ENCODE measurements at regions not wholly inside any gene's neighbourhood (a gene's known extent, or its start where the extent isn't known, plus 50 kb on each side); places are given as distances from the start of the nearest gene placed in this dataset.

DNA sequence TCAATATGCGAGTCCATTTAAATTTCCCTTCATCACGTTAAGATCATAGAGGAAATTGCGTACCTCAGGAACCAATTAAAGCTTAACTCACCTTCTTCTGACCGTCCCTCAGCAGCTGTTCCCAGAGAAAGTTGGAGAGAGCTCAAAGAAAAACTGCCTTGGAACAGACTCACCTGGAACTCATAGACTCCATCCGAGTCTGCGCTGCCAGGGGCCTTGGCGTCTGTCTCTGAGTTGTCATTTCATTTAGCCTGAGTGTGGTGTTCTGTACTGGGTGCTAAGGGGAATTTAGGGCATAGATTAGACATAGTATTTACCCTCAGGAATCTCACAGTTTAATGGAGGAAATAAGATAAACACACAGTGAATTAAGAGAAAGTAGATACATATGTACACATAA lies 892.7 kb downstream of the TLE1 start:
- H3K4me3 ChIP-seq (ENCODE audit: low read length), result no peak overlapping the region
- peaks cover 40% of the 10 kb centered on the region for H3K4me1 ChIP-seq (ENCODE audit: insufficient read depth, low read length)
- peaks cover 4% of the 10 kb centered on the region for H3K9me3 ChIP-seq (ENCODE audit: low read length)
- H2AFZ ChIP-seq (ENCODE audit: low read depth, low read length), result no peak overlapping the region
- H3K27me3 ChIP-seq (ENCODE audit: insufficient read depth, low read length), result no peaks in the 10 kb centered on the region
- no peaks in the 10 kb centered on the region for H3K36me3 ChIP-seq (ENCODE audit: insufficient read depth, low read length)

DNA sequence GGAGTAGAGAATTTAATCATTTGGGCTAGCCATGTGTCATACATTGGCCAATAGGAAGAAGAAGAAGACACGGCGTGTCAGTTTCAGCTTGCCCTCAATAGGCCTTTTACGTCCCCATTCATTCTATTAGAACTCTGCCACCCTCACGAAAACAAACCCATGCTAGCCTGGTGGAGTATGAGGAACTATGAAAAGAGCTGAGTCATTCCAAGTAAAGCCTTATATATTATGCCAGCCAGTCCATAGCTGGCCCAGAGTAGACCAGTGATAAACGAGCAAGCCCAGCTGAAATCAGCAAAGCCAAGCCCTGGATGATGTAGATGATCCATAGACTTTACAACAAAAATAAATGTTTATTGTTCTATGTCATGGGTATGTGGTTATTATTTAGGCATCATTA lies 895.1 kb downstream of the TLE1 start:
- Histone ChIP-seq H3K27me3 (ENCODE audit: insufficient read depth, low read length) (no peaks in the 10 kb centered on the region), H3K4me1 (ENCODE audit: insufficient read depth, low read length) (peaks cover 38% of the 10 kb centered on the region), H3K4me3 (ENCODE audit: low read length) (no peak overlapping the region), H3K36me3 (ENCODE audit: insufficient read depth, low read length) (no peaks in the 10 kb centered on the region), H2AFZ (ENCODE audit: low read depth, low read length) (no peak overlapping the region), H3K9me3 (ENCODE audit: low read length) (no peaks in the 10 kb centered on the region)

- H3K27me3 ChIP-seq (ENCODE audit: insufficient read depth, low read length), result no peaks in the 10 kb centered on the region
Observed at GRCh38 chr9:80793706-80794105, 895.6 kb downstream of the TLE1 start.

DNA sequence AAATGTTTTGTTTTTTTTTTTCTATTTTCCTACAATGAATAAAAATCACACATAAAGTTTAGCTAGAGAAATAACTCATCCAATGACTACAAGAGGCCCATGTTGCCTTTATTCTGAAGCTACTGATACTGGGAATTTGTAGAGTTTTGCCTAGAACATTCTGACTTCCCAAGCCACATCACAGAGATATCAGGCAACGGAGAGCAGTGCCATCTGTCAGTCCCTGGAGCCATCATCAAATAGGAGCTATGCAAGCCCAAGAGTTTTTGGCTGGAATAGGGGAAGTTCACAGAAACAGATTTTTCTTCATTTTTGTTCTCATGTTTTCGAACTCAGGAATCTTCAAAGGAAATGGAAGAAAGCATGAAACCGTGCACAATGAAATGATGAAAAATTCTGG lies 896.6 kb downstream of the TLE1 start:
- H3K9me3 ChIP-seq (ENCODE audit: low read length), result no peaks in the 10 kb centered on the region

More at GRCh38 chr9:80793706-80794105, 895.6 kb downstream of the TLE1 start:
- Histone ChIP-seq H3K4me3 (ENCODE audit: low read length) (no peak overlapping the region), H3K36me3 (ENCODE audit: insufficient read depth, low read length) (no peaks in the 10 kb centered on the region), H2AFZ (ENCODE audit: low read depth, low read length) (no peak overlapping the region), H3K9me3 (ENCODE audit: low read length) (no peaks in the 10 kb centered on the region), H3K4me1 (ENCODE audit: insufficient read depth, low read length) (peaks cover 34% of the 10 kb centered on the region)

DNA sequence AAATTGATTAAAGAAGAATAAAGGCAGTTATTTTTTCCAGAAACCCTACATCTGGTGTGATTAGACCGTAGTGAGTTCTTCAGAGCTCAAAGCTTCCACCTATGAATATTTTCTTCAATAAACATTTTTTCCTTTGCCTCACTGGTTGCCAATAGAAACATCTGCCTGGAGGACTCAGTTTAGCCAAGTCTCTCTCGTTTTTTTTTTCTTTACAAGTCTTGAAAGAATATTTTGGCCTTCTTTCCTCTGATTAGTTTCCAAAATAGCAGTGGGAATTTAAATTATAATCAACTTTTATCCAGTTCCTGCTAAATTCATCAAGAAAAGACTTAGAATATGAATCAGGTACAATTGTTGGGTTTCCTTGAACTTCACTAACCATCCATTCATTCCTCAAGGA lies 897.5 kb downstream of the TLE1 start:
- H3K4me1 ChIP-seq (ENCODE audit: insufficient read depth, low read length), result peaks cover 16% of the 10 kb centered on the region
- H3K4me3 ChIP-seq (ENCODE audit: low read length), result no peak overlapping the region
- no peaks in the 10 kb centered on the region for H3K9me3 ChIP-seq (ENCODE audit: low read length)
- no peaks in the 10 kb centered on the region for H3K27me3 ChIP-seq (ENCODE audit: insufficient read depth, low read length)
- H3K36me3 ChIP-seq (ENCODE audit: insufficient read depth, low read length), result no peaks in the 10 kb centered on the region
- H2AFZ ChIP-seq (ENCODE audit: low read depth, low read length), result no peak overlapping the region

More for the DNA sequence above, 896.6 kb downstream of the TLE1 start:
- no peak overlapping the region for H3K4me3 ChIP-seq (ENCODE audit: low read length)
- H3K36me3 ChIP-seq (ENCODE audit: insufficient read depth, low read length), result no peaks in the 10 kb centered on the region
- peaks cover 25% of the 10 kb centered on the region for H3K4me1 ChIP-seq (ENCODE audit: insufficient read depth, low read length)
- no peak overlapping the region for H2AFZ ChIP-seq (ENCODE audit: low read depth, low read length)
- H3K27me3 ChIP-seq (ENCODE audit: insufficient read depth, low read length), result no peaks in the 10 kb centered on the region

DNA sequence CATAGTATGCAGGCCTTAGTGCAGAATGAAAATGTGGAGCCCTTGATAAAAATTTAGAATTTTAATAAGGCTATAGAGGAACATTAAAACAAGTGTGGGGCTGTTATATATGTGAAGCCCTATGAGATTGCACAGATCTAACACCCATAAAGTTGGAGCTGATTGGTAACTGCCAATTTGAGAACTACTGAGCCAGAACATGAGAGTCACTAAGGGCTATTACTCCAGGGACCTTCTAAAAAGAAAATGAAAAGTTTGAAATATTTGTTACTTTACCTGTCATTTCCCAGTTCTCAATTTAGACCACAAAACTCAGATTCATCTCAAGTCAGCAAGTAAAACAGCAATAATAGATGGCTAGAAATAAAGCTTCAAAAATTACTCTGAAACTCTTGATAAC lies 898.6 kb downstream of the TLE1 start:
- no peak overlapping the region for H3K4me3 ChIP-seq (ENCODE audit: low read length)
- H3K36me3 ChIP-seq (ENCODE audit: insufficient read depth, low read length), result no peaks in the 10 kb centered on the region
- H2AFZ ChIP-seq (ENCODE audit: low read depth, low read length), result no peak overlapping the region
- H3K27me3 ChIP-seq (ENCODE audit: insufficient read depth, low read length), result no peaks in the 10 kb centered on the region
- peaks cover 11% of the 10 kb centered on the region for H3K4me1 ChIP-seq (ENCODE audit: insufficient read depth, low read length)
- H3K9me3 ChIP-seq (ENCODE audit: low read length), result no peaks in the 10 kb centered on the region

DNA sequence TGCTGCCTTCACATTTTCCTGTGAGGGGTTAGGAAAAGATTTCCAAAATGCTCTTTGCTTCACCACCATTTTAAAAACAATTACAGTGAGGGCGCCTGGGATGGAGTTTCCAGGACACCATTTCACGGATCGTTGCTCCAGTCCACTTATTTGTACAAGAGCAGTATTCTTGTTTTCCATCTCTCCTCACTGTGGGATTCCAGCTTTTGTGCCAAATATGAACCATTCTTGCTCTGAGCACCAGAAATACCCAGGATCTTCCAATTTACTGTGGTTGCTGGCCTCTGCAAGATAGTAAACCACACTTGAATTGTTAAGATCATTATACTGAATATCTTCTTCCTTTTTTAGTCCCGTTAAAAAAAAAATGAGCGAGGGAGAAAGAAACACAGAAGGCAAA lies 899.5 kb downstream of the TLE1 start:
- Histone ChIP-seq H3K36me3 (ENCODE audit: insufficient read depth, low read length) (no peaks in the 10 kb centered on the region), H3K9me3 (ENCODE audit: low read length) (no peaks in the 10 kb centered on the region), H3K4me3 (ENCODE audit: low read length) (no peak overlapping the region), H2AFZ (ENCODE audit: low read depth, low read length) (no peak overlapping the region), H3K4me1 (ENCODE audit: insufficient read depth, low read length) (peaks cover 11% of the 10 kb centered on the region), H3K27me3 (ENCODE audit: insufficient read depth, low read length) (no peaks in the 10 kb centered on the region)

- H3K27me3 ChIP-seq (ENCODE audit: insufficient read depth, low read length), result no peaks in the 10 kb centered on the region
- H3K4me3 ChIP-seq (ENCODE audit: low read length), result no peak overlapping the region
- H3K36me3 ChIP-seq (ENCODE audit: insufficient read depth, low read length), result no peaks in the 10 kb centered on the region
- H3K9me3 ChIP-seq (ENCODE audit: low read length), result no peaks in the 10 kb centered on the region
- H2AFZ ChIP-seq (ENCODE audit: low read depth, low read length), result no peak overlapping the region
- peaks cover 11% of the 10 kb centered on the region for H3K4me1 ChIP-seq (ENCODE audit: insufficient read depth, low read length)
Observed at GRCh38 chr9:80787636-80788035, 901.7 kb downstream of the TLE1 start.

DNA sequence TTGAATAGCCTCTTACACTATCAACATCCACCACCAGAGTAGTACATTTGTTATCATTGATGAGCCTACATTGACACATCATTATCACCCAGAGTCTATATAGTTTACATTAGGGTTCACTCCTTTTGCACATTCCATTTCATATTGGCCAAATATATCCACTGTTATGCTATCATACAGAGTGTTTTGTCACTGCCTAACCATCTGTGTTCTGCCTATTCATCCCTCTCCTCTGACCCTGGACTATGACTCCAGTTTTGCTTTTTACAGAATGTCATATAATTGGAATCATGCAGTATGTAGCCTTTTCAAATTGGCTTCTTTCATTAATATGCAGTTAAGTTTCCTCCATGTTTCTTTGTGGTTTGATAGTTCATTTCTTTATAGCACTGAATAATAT lies 904.7 kb downstream of the TLE1 start:
- H3K36me3 ChIP-seq (ENCODE audit: insufficient read depth, low read length), result no peaks in the 10 kb centered on the region
- H3K4me3 ChIP-seq (ENCODE audit: low read length), result no peak overlapping the region

GRCh38 chr9:80775971-80776370 lies 913.4 kb downstream of the TLE1 start:
- H3K36me3 ChIP-seq (ENCODE audit: insufficient read depth, low read length), result no peaks in the 10 kb centered on the region
- H3K4me1 ChIP-seq (ENCODE audit: insufficient read depth, low read length), result no peaks in the 10 kb centered on the region
- no peak overlapping the region for H3K4me3 ChIP-seq (ENCODE audit: low read length)
- no peaks in the 10 kb centered on the region for H3K27me3 ChIP-seq (ENCODE audit: insufficient read depth, low read length)
- H2AFZ ChIP-seq (ENCODE audit: low read depth, low read length), result no peak overlapping the region
- H3K9me3 ChIP-seq (ENCODE audit: low read length), result no peaks in the 10 kb centered on the region

More for the DNA sequence above, 904.7 kb downstream of the TLE1 start:
- Histone ChIP-seq H3K9me3 (ENCODE audit: low read length) (no peaks in the 10 kb centered on the region), H2AFZ (ENCODE audit: low read depth, low read length) (no peak overlapping the region), H3K27me3 (ENCODE audit: insufficient read depth, low read length) (no peaks in the 10 kb centered on the region), H3K4me1 (ENCODE audit: insufficient read depth, low read length) (peaks cover 1% of the 10 kb centered on the region)

DNA sequence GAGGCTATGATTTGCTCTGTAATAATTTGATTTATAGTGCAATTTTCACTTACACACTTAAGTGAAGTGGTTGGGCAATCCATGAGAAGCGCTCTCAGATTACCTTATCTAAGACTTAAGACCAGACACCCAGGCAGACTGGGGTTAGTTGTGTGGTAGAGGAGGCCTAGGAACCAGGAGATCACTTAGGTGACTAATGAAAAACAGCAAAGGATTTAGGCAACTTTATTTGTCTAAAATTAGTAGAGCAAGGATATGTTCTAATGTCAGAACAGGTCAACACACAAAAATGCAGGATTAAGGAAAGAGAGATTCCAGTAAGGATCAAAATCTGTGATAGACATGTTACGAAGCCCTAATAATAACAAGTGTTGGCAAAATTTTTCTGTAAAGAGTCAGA lies 913.8 kb downstream of the TLE1 start:
- H3K9me3 ChIP-seq (ENCODE audit: low read length), result no peaks in the 10 kb centered on the region
- H2AFZ ChIP-seq (ENCODE audit: low read depth, low read length), result no peak overlapping the region
- H3K4me1 ChIP-seq (ENCODE audit: insufficient read depth, low read length), result no peaks in the 10 kb centered on the region
- H3K4me3 ChIP-seq (ENCODE audit: low read length), result no peak overlapping the region
- H3K27me3 ChIP-seq (ENCODE audit: insufficient read depth, low read length), result no peaks in the 10 kb centered on the region
- no peaks in the 10 kb centered on the region for H3K36me3 ChIP-seq (ENCODE audit: insufficient read depth, low read length)

DNA sequence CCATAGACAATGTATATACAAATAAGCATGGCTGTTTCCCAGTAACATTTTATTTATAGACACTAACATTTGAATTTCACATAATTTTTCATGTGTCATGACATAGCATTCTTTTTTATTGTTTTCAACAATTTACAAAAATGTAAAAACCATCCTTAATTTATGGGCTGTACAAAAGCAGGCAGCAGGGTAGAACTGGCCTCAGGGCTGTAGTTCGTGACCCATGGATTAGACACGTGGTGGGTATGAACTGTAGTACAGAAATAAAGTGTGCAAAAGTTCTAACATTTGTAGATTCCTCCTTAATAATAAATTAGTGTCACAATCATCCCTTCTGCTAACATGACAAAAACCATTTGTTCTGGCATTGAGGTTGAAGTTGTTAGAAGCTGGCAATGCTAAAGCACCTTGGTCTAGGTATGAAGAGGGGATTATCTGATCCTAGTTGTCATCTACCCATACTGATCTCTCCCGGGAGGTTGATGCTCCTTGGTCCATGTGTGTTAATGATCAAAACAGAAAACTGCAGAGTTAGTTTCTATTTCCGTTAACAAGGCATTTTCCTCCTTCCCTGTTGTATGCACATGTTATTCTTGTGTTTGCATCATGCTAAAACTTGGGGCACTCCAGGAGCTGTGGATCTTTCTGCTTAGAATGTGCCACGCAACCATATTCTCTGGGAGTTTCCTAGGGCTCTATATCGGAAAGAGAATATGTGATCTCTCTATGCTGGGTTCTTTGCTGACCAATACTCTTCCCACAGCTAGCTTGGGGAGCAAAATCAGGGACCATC lies 917.6 kb downstream of the TLE1 start:
- Histone ChIP-seq H3K4me3 (ENCODE audit: low read length) (no peak overlapping the region), H3K4me1 (ENCODE audit: insufficient read depth, low read length) (no peaks in the 10 kb centered on the region), H3K27me3 (ENCODE audit: insufficient read depth, low read length) (no peaks in the 10 kb centered on the region), H3K36me3 (ENCODE audit: insufficient read depth, low read length) (no peaks in the 10 kb centered on the region), H2AFZ (ENCODE audit: low read depth, low read length) (no peak overlapping the region), H3K9me3 (ENCODE audit: low read length) (no peaks in the 10 kb centered on the region)

GRCh38 chr9:80763536-80763935 lies 925.8 kb downstream of the TLE1 start:
- Histone ChIP-seq H3K9me3 (ENCODE audit: low read length) (no peaks in the 10 kb centered on the region), H3K27me3 (ENCODE audit: insufficient read depth, low read length) (no peaks in the 10 kb centered on the region), H3K4me3 (ENCODE audit: low read length) (no peak overlapping the region), H2AFZ (ENCODE audit: low read depth, low read length) (no peak overlapping the region), H3K36me3 (ENCODE audit: insufficient read depth, low read length) (no peaks in the 10 kb centered on the region), H3K4me1 (ENCODE audit: insufficient read depth, low read length) (no peaks in the 10 kb centered on the region)

- no peak overlapping the region for H3K4me3 ChIP-seq (ENCODE audit: low read length)
- H2AFZ ChIP-seq (ENCODE audit: low read depth, low read length), result no peak overlapping the region
- no peaks in the 10 kb centered on the region for H3K36me3 ChIP-seq (ENCODE audit: insufficient read depth, low read length)
- H3K9me3 ChIP-seq (ENCODE audit: low read length), result no peaks in the 10 kb centered on the region
- H3K4me1 ChIP-seq (ENCODE audit: insufficient read depth, low read length), result no peaks in the 10 kb centered on the region
- H3K27me3 ChIP-seq (ENCODE audit: insufficient read depth, low read length), result no peaks in the 10 kb centered on the region
Observed at GRCh38 chr9:80755586-80755985, 933.8 kb downstream of the TLE1 start.

Measured in neuron (in vitro differentiated cells).